CD4-positive, alpha-beta T cell (primary cell): ENCODE measurements at regions not wholly inside any gene's neighbourhood (a gene's known extent, or its start where the extent isn't known, plus 50 kb on each side); places are given as distances from the start of the nearest gene placed in this dataset.

Experiments
- ATAC-seq: fragments of 200-7000 bp; cut with Tn5 transposase; one replicate; pipeline ENCODE4 v1.10.0; 2022; ENCODE audit warnings: mild to moderate bottlenecking; ENCODE audit not compliant: poor library complexity
- CTCF ChIA-PET: fragments of 350-600 bp; sonication (Branson Sonifier 250); formaldehyde crosslinking; loops from one replicate; lab custom pipeline; 2021; ENCODE audit warnings: antibody characterized with exemption, inconsistent platforms; lab: Charles Lee
- POLR2A ChIA-PET: fragments of 350-600 bp; sonication (Branson Sonifier 250); formaldehyde crosslinking; loops from one replicate; lab custom pipeline; 2021; ENCODE audit warnings: antibody characterized with exemption, inconsistent platforms; lab: Charles Lee
- DNase-seq, 14 experiments: peaks; one replicate each; pipeline ENCODE4 v3.0.0-alpha.2; 2013 to 2020; ENCODE audit warnings: mixed read lengths in 2 of 14
- H3K27ac ChIP-seq, 2 donors: one replicate each; pipeline versions ENCODE4 v1.5.1 to v1.7.0; 2013; ENCODE audit warnings: low read length in 2 of 2, low read depth in 1 of 2, mild to moderate bottlenecking in 1 of 2
- H3K27me3 ChIP-seq, 2 experiments: 1 replicate in 1 of 2; 2 replicates in 1 of 2; pipeline versions ENCODE4 v1.6.1 to v1.7.0; 2013; ENCODE audit warnings: low read length in 2 of 2, control low read depth in 1 of 2, mild to moderate bottlenecking in 1 of 2, moderate library complexity in 1 of 2; ENCODE audit not compliant: insufficient read depth in 2 of 2, control insufficient read depth in 1 of 2
- H3K36me3 ChIP-seq: one replicate; pipeline ENCODE4 v1.6.1; 2013; ENCODE audit warnings: low read length, control low read depth; ENCODE audit not compliant: insufficient read depth
- H3K4me1 ChIP-seq: one replicate; pipeline ENCODE4 v1.6.1; 2013; ENCODE audit warnings: low read length, control low read depth; ENCODE audit not compliant: insufficient read depth
- H3K4me3 ChIP-seq: one replicate; pipeline ENCODE4 v1.5.1; 2013; ENCODE audit warnings: mild to moderate bottlenecking, low read length, moderate library complexity
- H3K9me3 ChIP-seq, 2 experiments: 1 replicate in 1 of 2; 2 replicates in 1 of 2; pipeline versions ENCODE4 v1.6.1 to v1.7.0; 2013; ENCODE audit warnings: low read length in 2 of 2, mild to moderate bottlenecking in 2 of 2, control low read depth in 1 of 2, moderate library complexity in 1 of 2; ENCODE audit not compliant: control insufficient read depth in 1 of 2, insufficient read depth in 1 of 2
- H3K27ac Mint-ChIP-seq: one replicate; pipeline ENCODE4 v1.8.0; 2020; ENCODE audit warnings: mixed read lengths
- H3K27me3 Mint-ChIP-seq: one replicate; pipeline ENCODE4 v1.8.0; 2021; ENCODE audit warnings: mixed read lengths
- H3K36me3 Mint-ChIP-seq: one replicate; pipeline ENCODE4 v1.8.0; 2021; ENCODE audit warnings: low read depth, mixed read lengths
- H3K4me1 Mint-ChIP-seq: one replicate; pipeline ENCODE4 v1.8.0; 2021; ENCODE audit warnings: low read depth, mixed read lengths
- H3K4me3 Mint-ChIP-seq: one replicate; pipeline ENCODE4 v1.8.0; 2020; ENCODE audit warnings: mild to moderate bottlenecking, mixed read lengths
- H3K9me3 Mint-ChIP-seq: one replicate; pipeline ENCODE4 v1.8.0; 2020; ENCODE audit warnings: mixed read lengths
- intact Hi-C, 2 experiments: fragments of 100-400 bp; cut with DNase I in 1 of 2; cut with micrococcal nuclease in 1 of 2; formaldehyde crosslinking; loops; one replicate each; pipeline versions ENCODE4 v1.15.1 to v1.9.0; 2023 to 2025; cut with DNase I, micrococcal nuclease
- TF ChIP-seq, protein P1 (sequence below): fragments of 200-600 bp; IDR thresholded peaks from one replicate; pipeline ENCODE4 v1.8.0; 2022; ENCODE audit warnings: antibody characterized with exemption, mild to moderate bottlenecking

DNA sequence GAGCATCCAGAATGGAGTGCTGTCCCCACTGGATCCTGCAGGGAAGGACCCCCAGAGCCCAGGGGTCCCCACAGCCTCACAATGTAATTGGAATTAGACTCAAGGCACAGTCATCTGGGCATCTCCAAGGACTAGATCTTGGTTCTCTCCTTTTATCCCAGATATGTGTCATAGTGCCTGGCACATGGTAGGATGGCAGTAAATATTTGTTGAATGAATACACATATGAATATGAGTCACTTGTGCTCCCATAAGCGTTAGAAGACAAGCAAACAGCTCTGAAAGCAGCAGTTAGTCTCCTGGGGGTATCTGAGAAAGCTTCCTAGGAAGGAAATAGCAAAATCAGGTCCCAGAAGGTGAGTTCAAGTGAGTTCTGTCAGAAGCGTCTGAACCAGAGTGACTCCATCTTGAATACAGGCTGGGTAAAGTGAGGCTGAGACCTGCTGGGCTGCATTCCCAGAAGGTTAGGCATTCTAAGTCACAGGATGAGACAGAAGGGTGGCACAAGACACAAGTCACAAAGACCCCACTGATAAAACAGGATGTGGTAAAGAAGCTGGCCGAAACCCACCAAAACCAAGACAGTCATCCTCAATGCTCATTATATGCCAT lies 234.1 kb upstream of the ID2 start:
- Histone ChIP-seq H3K27ac (no peak overlapping the region), H3K27me3 (no peaks in the 10 kb centered on the region), H3K4me1 (no peaks in the 10 kb centered on the region), H3K9me3 (no peaks in the 10 kb centered on the region), H3K4me3 (no peak overlapping the region), H3K36me3 (no peaks in the 10 kb centered on the region)
- ATAC-seq (no peak), DNase-seq (no peak)
- Mint-ChIP-seq H3K9me3 (no peaks in the 10 kb centered on the region), H3K27me3 (no peaks in the 10 kb centered on the region), H3K27ac (no peak overlapping the region), H3K4me3 (no peak overlapping the region), H3K4me1 (no peaks in the 10 kb centered on the region), H3K36me3 (no peaks in the 10 kb centered on the region)
- TF ChIP-seq, protein P1, sequence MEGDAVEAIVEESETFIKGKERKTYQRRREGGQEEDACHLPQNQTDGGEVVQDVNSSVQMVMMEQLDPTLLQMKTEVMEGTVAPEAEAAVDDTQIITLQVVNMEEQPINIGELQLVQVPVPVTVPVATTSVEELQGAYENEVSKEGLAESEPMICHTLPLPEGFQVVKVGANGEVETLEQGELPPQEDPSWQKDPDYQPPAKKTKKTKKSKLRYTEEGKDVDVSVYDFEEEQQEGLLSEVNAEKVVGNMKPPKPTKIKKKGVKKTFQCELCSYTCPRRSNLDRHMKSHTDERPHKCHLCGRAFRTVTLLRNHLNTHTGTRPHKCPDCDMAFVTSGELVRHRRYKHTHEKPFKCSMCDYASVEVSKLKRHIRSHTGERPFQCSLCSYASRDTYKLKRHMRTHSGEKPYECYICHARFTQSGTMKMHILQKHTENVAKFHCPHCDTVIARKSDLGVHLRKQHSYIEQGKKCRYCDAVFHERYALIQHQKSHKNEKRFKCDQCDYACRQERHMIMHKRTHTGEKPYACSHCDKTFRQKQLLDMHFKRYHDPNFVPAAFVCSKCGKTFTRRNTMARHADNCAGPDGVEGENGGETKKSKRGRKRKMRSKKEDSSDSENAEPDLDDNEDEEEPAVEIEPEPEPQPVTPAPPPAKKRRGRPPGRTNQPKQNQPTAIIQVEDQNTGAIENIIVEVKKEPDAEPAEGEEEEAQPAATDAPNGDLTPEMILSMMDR = no peak
- CTCF ChIA-PET = no interaction called here
- intact Hi-C loops = no loop called here
- POLR2A ChIA-PET = interaction anchor here (1.2 kb wide), 1 partner anchor 234 kb away, joined by 3 read pairs; no protein-coding TSS in a partner anchor

DNA sequence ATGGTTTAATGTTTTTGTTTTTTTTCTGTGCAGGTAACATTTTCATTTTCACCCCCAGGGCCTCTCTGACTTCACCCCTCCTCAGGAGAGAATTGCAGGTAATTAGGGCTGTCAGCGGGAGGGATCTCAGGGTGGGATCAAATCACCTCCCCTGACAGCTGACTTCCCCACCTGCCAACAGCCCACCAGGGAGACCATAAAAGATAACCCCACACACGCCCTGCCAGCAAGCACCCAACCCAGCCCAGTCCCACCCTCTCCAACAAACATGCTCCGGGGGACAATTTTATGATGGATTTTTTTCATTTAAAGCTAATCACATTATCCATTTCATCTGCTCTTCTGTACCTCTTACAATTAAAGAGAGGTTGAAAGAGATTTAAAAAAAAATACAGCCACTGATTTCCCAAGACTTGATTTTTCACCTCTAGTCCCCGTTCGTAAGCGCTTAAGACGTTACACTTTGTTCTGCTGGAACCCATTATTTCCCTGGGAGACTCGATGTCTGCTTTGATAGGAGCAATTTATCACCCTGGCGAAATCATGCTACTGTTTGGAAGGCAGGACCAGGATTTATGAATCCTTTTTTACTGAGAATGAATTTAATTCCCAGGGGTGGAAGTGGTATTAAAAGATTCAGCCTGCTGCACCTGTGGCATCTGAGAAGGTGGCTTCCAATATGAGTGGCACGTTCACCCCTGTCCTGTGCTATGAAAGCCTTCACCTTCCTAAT lies 232.9 kb upstream of the ID2 start:
- CTCF ChIA-PET = no interaction called here
- Histone ChIP-seq H3K4me1 (peaks cover 4% of the 10 kb centered on the region), H3K27me3 (no peaks in the 10 kb centered on the region), H3K9me3 (no peaks in the 10 kb centered on the region), H3K4me3 (no peak overlapping the region), H3K27ac (no peak overlapping the region), H3K36me3 (no peaks in the 10 kb centered on the region)
- no peaks in the 10 kb centered on the region for H3K4me1 Mint-ChIP-seq
- POLR2A ChIA-PET = interaction anchor here (0.6 kb wide), 1 partner anchor 95 kb away, joined by 4 read pairs; no protein-coding TSS in a partner anchor
- ATAC-seq = no peak
- H3K36me3 Mint-ChIP-seq = no peaks in the 10 kb centered on the region
- no peak overlapping the region for H3K27ac Mint-ChIP-seq
- no peak overlapping the region for H3K4me3 Mint-ChIP-seq
- intact Hi-C loops = no loop called here
- TF ChIP-seq, protein P1 = no peak
- DNase-seq = no peak
- H3K9me3 Mint-ChIP-seq = no peaks in the 10 kb centered on the region
- no peaks in the 10 kb centered on the region for H3K27me3 Mint-ChIP-seq

DNA sequence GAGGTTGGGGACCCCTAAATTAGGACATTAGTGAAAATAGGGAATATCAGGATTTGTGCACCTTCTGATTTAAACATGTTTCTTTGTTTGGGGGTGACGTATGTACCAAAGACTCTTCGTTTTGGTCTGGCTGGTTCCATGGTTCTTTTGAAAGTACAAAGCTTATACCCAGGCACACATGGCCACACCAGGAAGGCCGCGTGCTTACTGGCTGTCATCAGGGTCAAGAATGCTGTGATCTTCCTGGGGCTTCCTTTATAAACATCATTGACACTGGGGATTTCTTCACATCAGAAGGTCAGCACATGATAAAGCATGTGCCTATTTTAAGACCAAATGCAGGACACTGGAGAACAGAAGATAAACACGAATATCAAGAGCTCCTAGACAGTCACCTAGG lies 230.6 kb upstream of the ID2 start:
- ChIA-PET CTCF (no interaction called here), POLR2A (no interaction called here)
- no peak overlapping the region for H3K27ac ChIP-seq
- H3K27me3 ChIP-seq = no peaks in the 10 kb centered on the region
- no peaks in the 10 kb centered on the region for H3K36me3 ChIP-seq
- no peak overlapping the region for H3K4me3 ChIP-seq
- Mint-ChIP-seq H3K4me3 (no peak overlapping the region), H3K36me3 (no peaks in the 10 kb centered on the region), H3K27me3 (no peaks in the 10 kb centered on the region), H3K4me1 (peaks cover 12% of the 10 kb centered on the region), H3K9me3 (no peaks in the 10 kb centered on the region), H3K27ac (no peak overlapping the region)
- ATAC-seq (no peak), DNase-seq (no peak)
- TF ChIP-seq, protein P1 = no peak
- H3K4me1 ChIP-seq = peaks cover 22% of the 10 kb centered on the region
- intact Hi-C loops = loop anchor here (10.0 kb wide), 2 partner anchors 94 to 234 kb away; partner anchors contain the start of gene ID2 (in 1 of the 2)
- no peaks in the 10 kb centered on the region for H3K9me3 ChIP-seq
